Trophoblast cell (in vitro differentiated cells and primary cell): ENCODE measurements at regions not wholly inside any gene's neighbourhood (a gene's known extent, or its start where the extent isn't known, plus 50 kb on each side); places are given as distances from the start of the nearest gene placed in this dataset.

Experiments
- DNase-seq, 2 donors: peaks; one replicate each; pipeline ENCODE4 v3.0.0-alpha.2; 2016
- H2AFZ ChIP-seq: 2 replicates; pipeline ENCODE4 v1.6.1; 2013; ENCODE audit warnings: low read length, moderate library complexity, mild to moderate bottlenecking; ENCODE audit not compliant: insufficient read depth, poor library complexity
- H2AK5ac ChIP-seq: 2 replicates; pipeline ENCODE4 v1.6.1; 2013; ENCODE audit warnings: mild to moderate bottlenecking, low read length
- H2BK120ac ChIP-seq: 2 replicates; pipeline ENCODE4 v1.6.1; 2013; ENCODE audit warnings: low read length, mild to moderate bottlenecking, moderate library complexity; ENCODE audit not compliant: insufficient read depth, poor library complexity
- H2BK12ac ChIP-seq: 2 replicates; pipeline ENCODE4 v1.6.1; 2013; ENCODE audit warnings: mild to moderate bottlenecking, low read length, moderate library complexity
- H2BK5ac ChIP-seq: 2 replicates; pipeline ENCODE4 v1.6.1; 2013; ENCODE audit warnings: low read length, low read depth, moderate library complexity, mild to moderate bottlenecking; ENCODE audit not compliant: poor library complexity
- H3K14ac ChIP-seq: 2 replicates; pipeline ENCODE4 v1.6.1; 2013; ENCODE audit warnings: mild to moderate bottlenecking, low read length
- H3K18ac ChIP-seq: 2 replicates; pipeline ENCODE4 v1.6.1; 2013; ENCODE audit warnings: mild to moderate bottlenecking, low read length
- H3K23ac ChIP-seq: 2 replicates; pipeline ENCODE4 v1.6.1; 2013; ENCODE audit warnings: low read length
- H3K27ac ChIP-seq: 2 replicates; pipeline ENCODE4 v1.5.1; 2013; ENCODE audit warnings: low read depth, mild to moderate bottlenecking, inconsistent platforms, low read length, moderate library complexity
- H3K27me3 ChIP-seq: 2 replicates; pipeline ENCODE4 v1.6.1; 2013; ENCODE audit warnings: inconsistent platforms, mild to moderate bottlenecking, low read length, moderate library complexity; ENCODE audit not compliant: insufficient read depth
- H3K36me3 ChIP-seq, 2 experiments: 1 replicate in 1 of 2; 2 replicates in 1 of 2; pipeline ENCODE4 v1.6.1; 2013; ENCODE audit warnings: low read length in 2 of 2, mild to moderate bottlenecking in 2 of 2, moderate library complexity in 1 of 2; ENCODE audit not compliant: insufficient read depth in 2 of 2, control insufficient read depth in 1 of 2
- H3K4ac ChIP-seq: 2 replicates; pipeline ENCODE4 v1.6.1; 2013; ENCODE audit warnings: low read depth, mild to moderate bottlenecking, low read length, moderate library complexity
- H3K4me1 ChIP-seq, 2 experiments: 1 replicate in 1 of 2; 2 replicates in 1 of 2; pipeline ENCODE4 v1.6.1; 2013; ENCODE audit warnings: low read length in 2 of 2, mild to moderate bottlenecking in 2 of 2, moderate library complexity in 1 of 2; ENCODE audit not compliant: insufficient read depth in 2 of 2, control insufficient read depth in 1 of 2
- H3K4me2 ChIP-seq: 2 replicates; pipeline ENCODE4 v1.6.1; 2013; ENCODE audit warnings: inconsistent platforms, mild to moderate bottlenecking, low read length, moderate library complexity
- H3K4me3 ChIP-seq: 2 replicates; pipeline ENCODE4 v1.5.1; 2013; ENCODE audit warnings: mild to moderate bottlenecking, low read depth, low read length, inconsistent platforms
- H3K79me1 ChIP-seq: one replicate; pipeline ENCODE4 v1.6.1; 2013; ENCODE audit warnings: low read length
- H3K79me2 ChIP-seq: 2 replicates; pipeline ENCODE4 v1.6.1; 2013; ENCODE audit warnings: low read length, mild to moderate bottlenecking; ENCODE audit not compliant: control insufficient read depth, insufficient read depth, poor library complexity
- H3K9ac ChIP-seq: 2 replicates; pipeline ENCODE4 v1.6.1; 2013; ENCODE audit warnings: mild to moderate bottlenecking, low read length
- H3K9me3 ChIP-seq: 2 replicates; pipeline ENCODE4 v1.6.1; 2013; ENCODE audit warnings: low read depth, mild to moderate bottlenecking, control low read depth, inconsistent platforms, low read length; ENCODE audit not compliant: insufficient read depth
- H4K12ac ChIP-seq: 2 replicates; pipeline ENCODE4 v1.6.1; 2013; ENCODE audit warnings: low read depth, mild to moderate bottlenecking, low read length, moderate library complexity
- H4K8ac ChIP-seq: 2 replicates; pipeline ENCODE4 v1.6.1; 2013; ENCODE audit warnings: low read depth, mild to moderate bottlenecking, low read length, moderate library complexity
- H4K91ac ChIP-seq: one replicate; pipeline ENCODE4 v1.6.1; 2013; ENCODE audit warnings: low read depth, mild to moderate bottlenecking, low read length, moderate library complexity
- WGBS: extraction: QIAGEN DNeasy Blood & Tissue Kit; methylation state at CpG from one replicate; pipeline ENCODE4 v1.1.7; 2013; ENCODE audit warnings: missing lambda C conversion rate; ENCODE audit not compliant: insufficient read length, insufficient coverage; ENCODE audit errors: extremely low coverage; 5-methylcytosine and 5-hydroxymethylcytosine counted together

DNA sequence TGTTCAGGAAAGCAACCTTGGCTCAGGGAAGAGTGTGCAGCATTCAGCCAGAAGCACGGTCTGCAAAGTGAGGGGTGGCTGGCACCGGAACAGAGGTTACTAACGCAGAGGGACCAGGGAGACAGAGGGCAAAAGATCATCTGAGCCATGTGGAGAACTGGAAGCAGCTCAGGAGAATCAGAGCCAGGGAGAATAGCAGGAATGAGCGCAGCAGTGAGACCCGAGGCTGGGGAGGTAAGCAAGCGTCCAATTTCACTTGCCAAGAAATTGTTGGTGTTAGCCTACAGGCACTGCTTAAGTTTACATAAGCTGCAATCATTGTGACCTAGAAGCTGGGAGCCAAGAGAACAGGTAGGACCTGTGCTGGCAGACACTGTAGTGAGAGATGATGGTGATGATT lies 372.6 kb upstream of the POU3F3 start:
- Histone ChIP-seq H3K27ac (no peak overlapping the region), H3K79me1 (no peaks in the 10 kb centered on the region), H2BK5ac (no peak overlapping the region), H3K27me3 (no peaks in the 10 kb centered on the region), H4K91ac (no peak overlapping the region), H3K4me2 (no peak overlapping the region), H3K4ac (no peak overlapping the region), H2BK12ac (no peak overlapping the region), H3K4me1 (peaks cover 0 to 2% of the 10 kb centered on the region in 2 experiments), H3K9ac (no peak overlapping the region), H4K8ac (no peak overlapping the region), H3K23ac (no peak overlapping the region), H2AK5ac (no peak overlapping the region), H3K14ac (no peak overlapping the region), H3K9me3 (no peaks in the 10 kb centered on the region), H3K79me2 (no peaks in the 10 kb centered on the region), H3K36me3 (no peaks in the 10 kb centered on the region), H2AFZ (no peak overlapping the region), H4K12ac (no peak overlapping the region), H3K18ac (no peak overlapping the region), H2BK120ac (no peak overlapping the region), H3K4me3 (no peak overlapping the region)
- no peak for DNase-seq
- no CpG with 5 or more reads among the region's 6 CpGs for WGBS

DNA sequence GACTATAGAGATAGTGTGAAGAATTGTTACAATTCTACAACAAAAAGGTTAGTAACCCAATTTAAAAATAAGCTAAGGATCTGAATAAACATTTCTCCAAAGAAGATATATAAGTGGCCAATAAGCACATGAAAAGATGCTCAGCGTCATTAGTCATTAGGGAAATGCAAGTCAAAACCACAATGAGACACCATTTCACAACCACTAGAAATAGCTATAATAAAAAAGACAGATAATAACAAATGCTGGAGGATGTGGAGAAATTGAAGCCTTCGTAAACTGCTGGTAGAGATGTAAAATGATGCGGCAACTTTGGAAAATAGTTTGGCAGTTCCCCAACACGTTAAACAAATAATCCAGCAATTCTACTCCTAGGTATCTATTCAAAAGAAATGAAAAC lies 366.5 kb upstream of the POU3F3 start:
- H3K36me3 ChIP-seq = no peaks in the 10 kb centered on the region
- H3K14ac ChIP-seq = no peak overlapping the region
- no peak overlapping the region for H3K9ac ChIP-seq
- no peak overlapping the region for H2AK5ac ChIP-seq
- H3K4me1 ChIP-seq = no peaks in the 10 kb centered on the region
- no peak overlapping the region for H3K4ac ChIP-seq
- DNase-seq = no peak
- H4K91ac ChIP-seq = no peak overlapping the region
- no peak overlapping the region for H3K4me3 ChIP-seq
- no CpG with 5 or more reads among the region's 4 CpGs for WGBS
- H2BK5ac ChIP-seq = no peak overlapping the region
- no peak overlapping the region for H4K8ac ChIP-seq
- no peak overlapping the region for H3K27ac ChIP-seq
- H2BK12ac ChIP-seq = no peak overlapping the region
- H3K79me1 ChIP-seq = no peaks in the 10 kb centered on the region
- H3K23ac ChIP-seq = no peak overlapping the region
- H3K18ac ChIP-seq = no peak overlapping the region
- H3K27me3 ChIP-seq = no peaks in the 10 kb centered on the region
- no peak overlapping the region for H4K12ac ChIP-seq
- H3K9me3 ChIP-seq = no peaks in the 10 kb centered on the region
- H3K4me2 ChIP-seq = no peak overlapping the region
- H2BK120ac ChIP-seq = no peak overlapping the region
- H2AFZ ChIP-seq = no peak overlapping the region
- no peaks in the 10 kb centered on the region for H3K79me2 ChIP-seq

DNA sequence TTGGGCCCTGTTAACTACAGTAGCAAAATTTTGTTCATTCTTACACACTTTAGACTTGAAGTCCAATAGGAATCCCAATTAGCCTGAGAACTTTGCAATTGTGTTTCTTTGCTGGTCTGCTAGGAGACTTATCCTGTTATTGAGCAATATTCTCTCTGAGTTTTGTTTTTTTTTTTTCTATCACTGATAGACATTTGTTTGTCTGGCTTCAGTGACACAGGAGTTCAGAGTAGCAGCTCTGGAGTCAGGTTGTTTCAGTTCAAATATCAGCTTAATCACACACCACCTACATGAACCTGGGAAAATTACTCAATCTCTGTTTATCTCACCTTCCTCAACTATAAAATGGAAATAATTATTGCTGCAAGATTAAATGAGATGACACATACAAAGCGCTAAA lies 360.2 kb upstream of the POU3F3 start:
- Histone ChIP-seq H2BK12ac (no peak overlapping the region), H3K4me1 (no peaks in the 10 kb centered on the region), H4K91ac (no peak overlapping the region), H2BK120ac (no peak overlapping the region), H2BK5ac (no peak overlapping the region), H3K9ac (no peak overlapping the region), H3K4me2 (no peak overlapping the region), H2AFZ (no peak overlapping the region), H3K36me3 (no peaks in the 10 kb centered on the region), H3K27ac (no peak overlapping the region), H3K4me3 (no peak overlapping the region), H3K4ac (no peak overlapping the region), H3K18ac (no peak overlapping the region), H3K9me3 (no peaks in the 10 kb centered on the region), H2AK5ac (no peak overlapping the region), H3K14ac (no peak overlapping the region), H3K27me3 (no peaks in the 10 kb centered on the region), H4K8ac (no peak overlapping the region), H3K79me1 (no peaks in the 10 kb centered on the region), H4K12ac (no peak overlapping the region), H3K23ac (no peak overlapping the region), H3K79me2 (no peaks in the 10 kb centered on the region)
- DNase-seq = no peak
- no CpG with 5 or more reads among the region's 1 CpG for WGBS

DNA sequence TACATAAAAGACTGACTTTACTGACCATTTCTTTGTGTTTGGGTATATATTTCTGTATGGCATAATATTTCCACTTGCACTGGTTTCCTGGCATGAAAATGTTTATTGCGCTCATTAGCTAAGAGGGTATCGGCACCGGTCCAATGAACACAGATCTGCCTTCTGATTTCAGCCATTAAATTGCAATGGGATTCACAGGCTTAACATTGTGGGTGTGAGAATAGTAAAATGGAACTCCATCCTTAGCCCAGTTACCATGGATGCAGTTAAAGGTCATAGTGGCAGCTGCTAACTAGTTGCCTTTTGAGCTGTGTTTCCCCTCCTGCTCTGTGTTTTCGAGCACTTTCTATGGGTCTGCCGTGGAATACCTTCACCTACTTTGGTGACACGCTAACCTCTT lies 352.6 kb upstream of the POU3F3 start:
- no peak overlapping the region for H2BK120ac ChIP-seq
- H4K91ac ChIP-seq = no peak overlapping the region
- no peaks in the 10 kb centered on the region for H3K27me3 ChIP-seq
- H3K14ac ChIP-seq = no peak overlapping the region
- no peak overlapping the region for H2BK5ac ChIP-seq
- H4K8ac ChIP-seq = no peak overlapping the region
- no peak overlapping the region for H3K18ac ChIP-seq
- no peaks in the 10 kb centered on the region for H3K79me1 ChIP-seq
- no peak overlapping the region for H2AK5ac ChIP-seq
- H3K23ac ChIP-seq = no peak overlapping the region
- H3K36me3 ChIP-seq = no peaks in the 10 kb centered on the region
- H3K4me3 ChIP-seq = no peak overlapping the region
- H3K79me2 ChIP-seq = no peaks in the 10 kb centered on the region
- H3K27ac ChIP-seq = no peak overlapping the region
- H3K9ac ChIP-seq = no peak overlapping the region
- no peak for DNase-seq
- H4K12ac ChIP-seq = no peak overlapping the region
- no peak overlapping the region for H2AFZ ChIP-seq
- no peak overlapping the region for H3K4me2 ChIP-seq
- H3K9me3 ChIP-seq = no peaks in the 10 kb centered on the region
- H3K4me1 ChIP-seq = no peaks in the 10 kb centered on the region
- no peak overlapping the region for H3K4ac ChIP-seq
- no CpG with 5 or more reads among the region's 6 CpGs for WGBS
- no peak overlapping the region for H2BK12ac ChIP-seq
